GM11168 (cell line): ENCODE measurements at regions not wholly inside any gene's neighbourhood (a gene's known extent, or its start where the extent isn't known, plus 50 kb on each side); places are given as distances from the start of the nearest gene placed in this dataset.
"Not testable (repeated sequence)": the region's sequence is repeated elsewhere in the genome, so short reads cannot be mapped to it uniquely, and the experiment has no call there.

Experiments used
- in situ Hi-C: fragments of 300-500 bp; cut with MboI; formaldehyde crosslinking; loops from one replicate; pipeline ENCODE4 v1.12.0; 2022; ENCODE audit warnings: low sequenced_read_pairs; ENCODE audit not compliant: unreplicated experiment

GRCh38 chr5:154653764-154654485 is 101.3 kb upstream of the LARP1 start:
- in situ Hi-C loops = no loop called here

GRCh38 chr5:154653418-154653763 is 101.8 kb upstream of the LARP1 start:
- in situ Hi-C loops = no loop called here

- in situ Hi-C loops = no loop called here
Measured at GRCh38 chr5:154652746-154653417, 102.3 kb upstream of the LARP1 start.

GRCh38 chr5:154651795-154652194 is 103.4 kb upstream of the LARP1 start:
- in situ Hi-C loops = not testable (repeated sequence)

- in situ Hi-C loops = loop anchor here (10.0 kb wide), 1 partner anchor 156 kb away; no protein-coding TSS in a partner anchor
Measured at GRCh38 chr5:154648706-154649105, 106.5 kb upstream of the LARP1 start.

- in situ Hi-C loops = loop anchor here (10.0 kb wide), 1 partner anchor 157 kb away; no protein-coding TSS in a partner anchor
Measured at GRCh38 chr5:154648229-154648628, 106.9 kb upstream of the LARP1 start.

GRCh38 chr5:154647761-154648145 is 107.4 kb upstream of the LARP1 start:
- in situ Hi-C loops = loop anchor here (10.0 kb wide), 1 partner anchor 157 kb away; no protein-coding TSS in a partner anchor

- in situ Hi-C loops = loop anchor here (10.0 kb wide), 1 partner anchor 158 kb away; no protein-coding TSS in a partner anchor
Measured at GRCh38 chr5:154647114-154647760, 107.9 kb upstream of the LARP1 start.

GRCh38 chr5:154646745-154647113 is 108.4 kb upstream of the LARP1 start:
- in situ Hi-C loops = loop anchor here (10.0 kb wide), 1 partner anchor 158 kb away; no protein-coding TSS in a partner anchor

- in situ Hi-C loops = loop anchor here (10.0 kb wide), 1 partner anchor 160 kb away; no protein-coding TSS in a partner anchor
Measured at GRCh38 chr5:154644745-154645411, 110.3 kb upstream of the LARP1 start.

GRCh38 chr5:154642499-154643245 is 112.5 kb upstream of the LARP1 start:
- in situ Hi-C loops = loop anchor here (10.0 kb wide), 1 partner anchor 162 kb away; no protein-coding TSS in a partner anchor

- in situ Hi-C loops = loop anchor here (10.0 kb wide), 1 partner anchor 164 kb away; no protein-coding TSS in a partner anchor
Measured at GRCh38 chr5:154640213-154640831, 114.9 kb upstream of the LARP1 start.

- in situ Hi-C loops = not testable (repeated sequence)
Measured at GRCh38 chr5:154636786-154637185, 118.4 kb upstream of the LARP1 start.

GRCh38 chr5:154636271-154636670 is 118.9 kb upstream of the LARP1 start:
- in situ Hi-C loops = not testable (repeated sequence)

GRCh38 chr5:154633744-154634143 is 121.4 kb upstream of the LARP1 start:
- in situ Hi-C loops = not testable (repeated sequence)

GRCh38 chr5:154631141-154631540 is 124.0 kb upstream of the LARP1 start:
- in situ Hi-C loops = no loop called here

- in situ Hi-C loops = no loop called here
Measured at GRCh38 chr5:154630410-154630809, 124.8 kb upstream of the LARP1 start.

GRCh38 chr5:154628685-154629084 is 126.5 kb upstream of the LARP1 start:
- in situ Hi-C loops = no loop called here
